Endometrium (tissue), 2 donors: ENCODE measurements at regions not wholly inside any gene's neighbourhood (a gene's known extent, or its start where the extent isn't known, plus 50 kb on each side); places are given as distances from the start of the nearest gene placed in this dataset.

ENCODE experiments used
- FAIRE-seq: peaks from 2 replicates; lab custom pipeline; 2012; peaks lifted over from hg19 to GRCh38; lab: Jason Lieb, UNC
- donor health status: control.
- donor health status: control.

GRCh38 chr2:74760875-74761630, 72.9 kb upstream of the HK2 start:
- no peak for FAIRE-seq

- FAIRE-seq: no peak
Measured at GRCh38 chr2:74762789-74763188, 71.1 kb upstream of the HK2 start.

- no peak for FAIRE-seq
Measured at GRCh38 chr2:74763962-74764428, 69.9 kb upstream of the HK2 start.

- no peak for FAIRE-seq
Measured at GRCh38 chr2:74764429-74765272, 69.3 kb upstream of the HK2 start.

- no peak for FAIRE-seq
Measured at GRCh38 chr2:74766780-74767179, 67.1 kb upstream of the HK2 start.

GRCh38 chr2:74767618-74768017, 66.3 kb upstream of the HK2 start:
- FAIRE-seq: no peak

- no peak for FAIRE-seq
Measured at GRCh38 chr2:74768401-74768914, 65.5 kb upstream of the HK2 start.

GRCh38 chr2:74772046-74772445, 61.9 kb upstream of the HK2 start:
- FAIRE-seq: peak; percentile 86

GRCh38 chr2:74777161-74777900, 56.6 kb upstream of the HK2 start:
- no peak for FAIRE-seq

GRCh38 chr2:74778381-74779264, 55.3 kb upstream of the HK2 start:
- no peak for FAIRE-seq

- FAIRE-seq: no peak
Measured at GRCh38 chr2:74779265-74779558, 54.7 kb upstream of the HK2 start.

GRCh38 chr2:74779587-74780135, 54.3 kb upstream of the HK2 start:
- FAIRE-seq: no peak
